ENCODE measurements at regions not wholly inside any gene's neighbourhood (a gene's known extent, or its start where the extent isn't known, plus 50 kb on each side); places are given as distances from the start of the nearest gene placed in this dataset.
"Not testable (repeated sequence)": the region's sequence is repeated elsewhere in the genome, so short reads cannot be mapped to it uniquely, and the experiment has no call there.

DNA sequence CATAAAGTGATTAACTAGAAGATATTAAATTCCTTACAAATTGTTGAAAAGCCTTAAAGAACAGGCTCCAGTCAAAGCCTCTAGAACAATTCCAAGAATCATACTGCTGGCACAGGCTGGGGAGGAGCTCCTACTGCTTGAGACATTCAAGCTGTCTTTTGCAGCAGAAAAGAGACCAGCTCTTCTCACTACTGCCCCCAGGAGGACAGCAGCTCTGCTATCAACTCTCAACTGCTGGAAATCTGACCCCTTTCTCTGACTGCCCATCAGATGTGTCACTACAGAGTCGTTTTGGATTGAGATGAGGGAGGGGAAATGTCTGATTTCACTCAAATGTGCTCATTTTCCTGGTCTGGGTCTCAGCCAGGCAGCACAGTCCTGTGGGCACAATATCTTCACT lies 421.0 kb downstream of the RPIA start:
- H3K27me3 ChIP-seq (ENCODE audit: control insufficient read depth, insufficient read depth, low read length); H3K4me3 ChIP-seq (ENCODE audit: low read depth, low read length); POLR2A ChIA-PET; CTCF ChIA-PET; H3K9me3 ChIP-seq (ENCODE audit: control insufficient read depth, insufficient read depth, low read length); H3K27ac ChIP-seq (ENCODE audit: low read depth, low read length); DNase-seq (ENCODE audit: low read depth, low spot score): not testable (repeated sequence)
- TF ChIP-seq, protein P1, sequence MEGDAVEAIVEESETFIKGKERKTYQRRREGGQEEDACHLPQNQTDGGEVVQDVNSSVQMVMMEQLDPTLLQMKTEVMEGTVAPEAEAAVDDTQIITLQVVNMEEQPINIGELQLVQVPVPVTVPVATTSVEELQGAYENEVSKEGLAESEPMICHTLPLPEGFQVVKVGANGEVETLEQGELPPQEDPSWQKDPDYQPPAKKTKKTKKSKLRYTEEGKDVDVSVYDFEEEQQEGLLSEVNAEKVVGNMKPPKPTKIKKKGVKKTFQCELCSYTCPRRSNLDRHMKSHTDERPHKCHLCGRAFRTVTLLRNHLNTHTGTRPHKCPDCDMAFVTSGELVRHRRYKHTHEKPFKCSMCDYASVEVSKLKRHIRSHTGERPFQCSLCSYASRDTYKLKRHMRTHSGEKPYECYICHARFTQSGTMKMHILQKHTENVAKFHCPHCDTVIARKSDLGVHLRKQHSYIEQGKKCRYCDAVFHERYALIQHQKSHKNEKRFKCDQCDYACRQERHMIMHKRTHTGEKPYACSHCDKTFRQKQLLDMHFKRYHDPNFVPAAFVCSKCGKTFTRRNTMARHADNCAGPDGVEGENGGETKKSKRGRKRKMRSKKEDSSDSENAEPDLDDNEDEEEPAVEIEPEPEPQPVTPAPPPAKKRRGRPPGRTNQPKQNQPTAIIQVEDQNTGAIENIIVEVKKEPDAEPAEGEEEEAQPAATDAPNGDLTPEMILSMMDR (IDR thresholded peaks at IDR 0.05; ENCODE audit: low read depth, low read length): peak; percentile 38; the same call in 1 of the 2 replicates

DNA sequence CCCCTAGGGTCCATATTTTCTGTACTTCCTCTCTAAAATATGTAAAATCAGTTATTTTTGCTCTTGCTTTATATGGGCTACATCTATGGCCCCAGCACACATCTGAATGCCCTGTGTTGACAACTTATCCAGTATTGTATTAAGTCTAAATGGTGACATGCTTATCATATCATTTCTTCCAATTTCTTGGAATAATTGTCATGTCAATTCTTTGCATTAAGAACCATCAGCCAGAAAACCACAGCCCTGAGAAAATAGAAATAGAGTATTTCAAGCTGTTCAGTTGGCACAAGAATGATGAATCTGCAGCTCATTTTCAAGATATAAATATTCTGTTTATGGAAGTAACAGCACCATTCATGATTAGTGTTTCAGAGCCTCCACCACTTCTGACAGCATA lies 421.8 kb downstream of the RPIA start:
- H3K9me3 ChIP-seq (ENCODE audit: control insufficient read depth, insufficient read depth, low read length); H3K27me3 ChIP-seq (ENCODE audit: control insufficient read depth, insufficient read depth, low read length); H3K4me3 ChIP-seq (ENCODE audit: low read depth, low read length); CTCF ChIA-PET; POLR2A ChIA-PET; DNase-seq (ENCODE audit: low read depth, low spot score); H3K27ac ChIP-seq (ENCODE audit: low read depth, low read length): not testable (repeated sequence)

DNA sequence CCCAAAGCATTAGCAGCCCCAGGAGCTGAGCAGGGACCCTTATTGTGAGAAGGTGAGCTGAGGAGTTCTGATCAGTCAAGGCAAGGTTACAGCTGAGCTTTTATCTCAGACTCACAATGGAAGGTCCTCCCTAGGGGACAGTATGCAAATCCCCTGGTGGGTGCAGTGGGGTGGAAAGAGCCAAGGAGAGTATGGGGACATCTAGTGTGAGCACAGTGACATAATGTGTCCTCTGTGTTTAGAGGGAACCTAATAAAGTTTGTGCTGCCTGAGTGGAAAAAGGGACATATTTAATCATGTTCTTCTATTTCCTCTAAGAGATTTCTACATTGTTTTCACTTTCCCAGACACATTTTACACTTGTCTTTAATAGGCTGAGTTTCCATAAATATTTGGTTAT lies 438.0 kb downstream of the RPIA start:
- DNase-seq (ENCODE audit: low read depth, low spot score); H3K27me3 ChIP-seq (ENCODE audit: control insufficient read depth, insufficient read depth, low read length); H3K27ac ChIP-seq (ENCODE audit: low read depth, low read length); H3K9me3 ChIP-seq (ENCODE audit: control insufficient read depth, insufficient read depth, low read length); POLR2A ChIA-PET; CTCF ChIA-PET; H3K4me3 ChIP-seq (ENCODE audit: low read depth, low read length): not testable (repeated sequence)

DNA sequence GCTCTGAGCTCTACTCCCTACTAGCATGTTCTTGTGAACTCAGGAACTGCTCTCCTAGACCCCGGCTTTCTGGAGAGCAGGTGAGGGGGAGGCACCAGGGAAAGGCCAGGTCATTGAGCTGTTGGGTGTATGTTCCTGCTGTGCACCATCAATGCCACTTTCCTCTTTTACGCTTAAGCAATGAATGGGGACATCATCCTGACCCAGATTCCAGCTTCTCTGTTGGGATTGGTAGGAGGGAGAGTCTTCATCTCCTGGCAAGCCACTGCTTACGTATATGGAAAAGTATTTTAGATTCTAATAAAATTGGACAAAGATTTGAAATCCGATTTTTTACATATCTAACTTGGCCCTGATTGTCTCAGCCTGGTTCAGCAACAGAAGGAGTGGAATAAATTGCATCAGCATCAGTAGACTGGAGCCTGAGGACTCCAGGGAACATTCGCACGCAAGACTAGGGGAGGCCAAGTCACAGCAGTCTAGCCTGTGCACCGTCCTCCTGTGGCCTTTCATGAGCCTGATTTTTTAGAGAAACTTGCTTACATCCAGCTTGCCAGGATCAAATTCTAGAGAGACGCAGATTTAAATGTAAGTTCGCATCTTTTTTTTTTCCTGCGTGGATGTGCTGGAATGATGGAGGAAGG lies 439.3 kb downstream of the RPIA start:
- CTCF ChIA-PET; DNase-seq (ENCODE audit: low read depth, low spot score): not testable (repeated sequence)

DNA sequence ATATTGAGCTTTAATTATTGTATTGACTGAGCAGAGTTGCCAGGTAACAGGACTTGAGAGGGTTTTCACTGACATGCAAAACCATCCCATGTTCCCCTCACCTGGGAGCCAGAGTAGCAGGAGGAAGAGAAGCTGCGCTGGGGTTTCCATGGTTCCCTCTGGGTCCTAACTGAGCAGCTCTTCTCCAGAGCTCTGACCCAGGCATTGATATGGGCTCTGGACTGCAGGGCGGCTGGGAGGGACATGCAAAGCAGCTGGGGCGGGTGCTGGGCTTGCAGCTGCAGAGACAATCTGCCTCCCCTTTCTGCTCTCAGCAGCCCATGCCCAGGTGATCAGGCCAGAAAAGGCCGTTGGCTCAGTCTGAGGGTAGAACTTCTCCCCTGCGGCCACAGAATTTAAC lies 451.5 kb downstream of the RPIA start:
- H3K9me3 ChIP-seq (ENCODE audit: control insufficient read depth, insufficient read depth, low read length); CTCF ChIA-PET; H3K27me3 ChIP-seq (ENCODE audit: control insufficient read depth, insufficient read depth, low read length); H3K27ac ChIP-seq (ENCODE audit: low read depth, low read length); H3K4me3 ChIP-seq (ENCODE audit: low read depth, low read length); DNase-seq (ENCODE audit: low read depth, low spot score); POLR2A ChIA-PET: not testable (repeated sequence)

More for the DNA sequence above, 439.3 kb downstream of the RPIA start:
- H3K4me3 ChIP-seq (ENCODE audit: low read depth, low read length); POLR2A ChIA-PET; H3K9me3 ChIP-seq (ENCODE audit: control insufficient read depth, insufficient read depth, low read length); H3K27ac ChIP-seq (ENCODE audit: low read depth, low read length); H3K27me3 ChIP-seq (ENCODE audit: control insufficient read depth, insufficient read depth, low read length): not testable (repeated sequence)

DNA sequence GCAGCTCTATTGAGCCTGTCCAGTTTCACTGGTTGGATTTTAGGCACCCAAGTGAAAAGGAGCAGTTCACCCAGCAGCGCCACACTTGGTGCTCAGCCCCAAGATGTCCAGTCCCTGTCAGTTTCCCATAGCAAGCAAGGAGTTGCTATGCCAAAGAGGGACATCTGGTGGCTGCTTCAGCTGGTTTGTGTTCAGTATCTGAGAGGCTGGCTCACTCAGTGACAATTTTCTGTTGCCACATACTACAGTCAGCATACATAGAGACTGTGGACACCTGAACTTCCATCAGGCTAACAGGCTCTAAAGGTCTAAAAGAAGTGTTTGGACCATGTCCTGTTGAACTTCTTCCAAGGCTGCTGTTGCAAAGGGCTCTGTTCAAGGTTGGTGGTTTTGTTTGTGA lies 453.9 kb downstream of the RPIA start:
- POLR2A ChIA-PET; H3K9me3 ChIP-seq (ENCODE audit: control insufficient read depth, insufficient read depth, low read length); H3K4me3 ChIP-seq (ENCODE audit: low read depth, low read length); CTCF ChIA-PET; H3K27ac ChIP-seq (ENCODE audit: low read depth, low read length); DNase-seq (ENCODE audit: low read depth, low spot score); H3K27me3 ChIP-seq (ENCODE audit: control insufficient read depth, insufficient read depth, low read length): not testable (repeated sequence)

DNA sequence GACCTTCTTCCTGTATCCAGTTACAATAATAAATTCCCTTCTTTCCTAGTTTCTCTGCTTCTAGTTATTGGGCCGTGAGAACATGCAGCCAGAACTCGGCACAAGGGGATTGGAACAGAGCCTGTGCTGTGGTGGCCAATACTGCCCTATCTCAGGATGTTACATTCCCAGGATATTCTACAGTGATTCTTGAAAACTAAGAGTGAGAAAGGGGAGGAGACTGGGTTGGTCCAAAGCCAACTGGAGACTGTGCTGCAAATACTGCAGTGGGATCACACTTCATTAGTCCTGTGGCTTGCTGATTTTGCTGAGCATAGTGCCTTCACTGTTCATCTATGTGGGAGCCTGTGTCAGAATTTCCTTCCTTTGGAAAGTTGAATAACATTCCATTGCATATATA lies 456.8 kb downstream of the RPIA start:
- DNase-seq (ENCODE audit: low read depth, low spot score); H3K27me3 ChIP-seq (ENCODE audit: control insufficient read depth, insufficient read depth, low read length); CTCF ChIA-PET; H3K27ac ChIP-seq (ENCODE audit: low read depth, low read length); POLR2A ChIA-PET; H3K9me3 ChIP-seq (ENCODE audit: control insufficient read depth, insufficient read depth, low read length); H3K4me3 ChIP-seq (ENCODE audit: low read depth, low read length): not testable (repeated sequence)

DNA sequence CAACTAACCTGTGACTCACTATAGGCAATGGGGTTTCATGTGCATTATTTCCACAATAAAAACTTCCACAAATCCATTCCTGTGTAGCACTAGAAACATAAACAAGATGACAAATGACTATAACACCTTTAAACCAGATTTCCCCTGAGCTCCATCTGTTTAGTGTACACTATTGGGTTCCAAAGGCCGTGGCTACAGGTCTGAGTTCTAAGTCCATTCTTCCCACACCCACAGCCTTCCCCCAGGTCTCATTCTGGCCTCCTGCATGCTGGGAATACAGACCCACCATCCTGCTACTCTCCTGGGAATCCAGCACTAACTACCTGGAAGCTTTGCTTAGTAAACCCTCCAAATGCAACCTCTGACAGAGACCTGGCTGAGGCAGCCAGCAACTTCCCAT lies 460.2 kb downstream of the RPIA start:
- H3K27me3 ChIP-seq (ENCODE audit: control insufficient read depth, insufficient read depth, low read length); H3K27ac ChIP-seq (ENCODE audit: low read depth, low read length); H3K9me3 ChIP-seq (ENCODE audit: control insufficient read depth, insufficient read depth, low read length); CTCF ChIA-PET; DNase-seq (ENCODE audit: low read depth, low spot score); H3K4me3 ChIP-seq (ENCODE audit: low read depth, low read length); POLR2A ChIA-PET: not testable (repeated sequence)

DNA sequence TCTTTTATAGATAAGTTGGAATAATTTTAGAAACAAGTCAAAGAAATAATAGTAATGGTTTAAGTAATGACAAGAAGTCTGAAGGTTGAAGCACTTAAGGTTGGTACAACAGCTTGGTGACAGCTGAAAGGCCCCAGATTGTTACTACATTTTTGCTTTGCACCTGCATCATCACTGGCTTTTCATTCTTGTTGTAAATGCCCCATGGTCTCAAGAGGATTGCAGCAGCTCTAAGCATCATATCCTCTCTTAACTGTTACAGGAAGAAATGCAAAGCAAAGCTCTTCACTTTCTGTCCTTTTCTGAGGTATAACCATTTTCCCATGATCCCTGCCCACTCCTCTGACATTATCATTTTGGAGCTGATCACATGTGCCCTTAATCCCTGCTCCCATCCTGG lies 461.0 kb downstream of the RPIA start:
- H3K27ac ChIP-seq (ENCODE audit: low read depth, low read length); H3K27me3 ChIP-seq (ENCODE audit: control insufficient read depth, insufficient read depth, low read length); POLR2A ChIA-PET; DNase-seq (ENCODE audit: low read depth, low spot score); H3K4me3 ChIP-seq (ENCODE audit: low read depth, low read length); H3K9me3 ChIP-seq (ENCODE audit: control insufficient read depth, insufficient read depth, low read length): not testable (repeated sequence)
- CTCF ChIA-PET: interaction anchor here (0.8 to 1.2 kb wide), 2 partner anchors 249 to 272 kb away, joined by 3 read pairs; no protein-coding TSS in a partner anchor

DNA sequence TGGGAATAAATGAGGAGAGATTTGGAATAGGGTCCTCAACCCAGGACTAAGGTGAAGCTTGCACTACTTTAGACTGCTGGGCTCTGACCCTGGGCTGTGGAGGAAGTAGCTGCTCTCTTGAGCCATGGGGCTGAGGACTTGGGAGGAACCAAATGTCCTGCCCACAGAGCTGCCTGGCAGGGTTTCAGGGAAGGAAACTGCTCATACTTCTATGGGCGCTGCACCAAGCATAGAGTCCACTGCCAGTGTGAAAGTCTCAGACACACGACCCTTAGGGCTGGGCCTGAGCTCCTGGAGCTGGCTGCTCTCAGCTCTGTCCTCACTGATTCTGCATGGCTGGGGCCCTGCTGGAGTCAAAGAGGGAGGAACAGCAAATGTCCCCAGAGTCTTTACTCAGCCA lies 461.7 kb downstream of the RPIA start:
- H3K9me3 ChIP-seq (ENCODE audit: control insufficient read depth, insufficient read depth, low read length); DNase-seq (ENCODE audit: low read depth, low spot score); H3K27me3 ChIP-seq (ENCODE audit: control insufficient read depth, insufficient read depth, low read length); POLR2A ChIA-PET; H3K27ac ChIP-seq (ENCODE audit: low read depth, low read length); H3K4me3 ChIP-seq (ENCODE audit: low read depth, low read length): not testable (repeated sequence)
- CTCF ChIA-PET: interaction anchor here (0.8 to 1.2 kb wide), 2 partner anchors 249 to 273 kb away, joined by 3 read pairs; no protein-coding TSS in a partner anchor

DNA sequence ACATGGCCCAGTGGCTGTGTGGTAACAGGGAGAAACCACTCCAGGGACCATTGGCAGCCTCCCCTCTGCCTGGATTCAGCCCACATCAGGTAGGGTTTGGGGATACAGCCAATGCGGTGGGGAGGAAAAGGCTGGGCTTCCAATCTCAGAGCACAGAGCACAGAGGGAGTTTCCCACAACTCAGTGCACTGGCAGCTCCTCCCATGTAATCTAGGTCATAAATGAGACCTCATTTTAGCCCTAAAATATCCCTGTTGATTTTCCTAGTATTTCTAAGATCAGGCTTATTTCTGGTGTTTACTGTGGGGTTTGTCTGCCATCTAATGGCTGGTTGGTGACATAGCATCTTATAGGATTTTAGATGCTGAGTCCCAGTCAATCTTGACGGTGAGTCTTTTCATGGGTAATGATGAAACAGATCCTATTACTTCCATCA lies 462.8 kb downstream of the RPIA start:
- DNase-seq (ENCODE audit: low read depth, low spot score); H3K27ac ChIP-seq (ENCODE audit: low read depth, low read length); H3K9me3 ChIP-seq (ENCODE audit: control insufficient read depth, insufficient read depth, low read length); H3K4me3 ChIP-seq (ENCODE audit: low read depth, low read length); CTCF ChIA-PET; POLR2A ChIA-PET; H3K27me3 ChIP-seq (ENCODE audit: control insufficient read depth, insufficient read depth, low read length): not testable (repeated sequence)

DNA sequence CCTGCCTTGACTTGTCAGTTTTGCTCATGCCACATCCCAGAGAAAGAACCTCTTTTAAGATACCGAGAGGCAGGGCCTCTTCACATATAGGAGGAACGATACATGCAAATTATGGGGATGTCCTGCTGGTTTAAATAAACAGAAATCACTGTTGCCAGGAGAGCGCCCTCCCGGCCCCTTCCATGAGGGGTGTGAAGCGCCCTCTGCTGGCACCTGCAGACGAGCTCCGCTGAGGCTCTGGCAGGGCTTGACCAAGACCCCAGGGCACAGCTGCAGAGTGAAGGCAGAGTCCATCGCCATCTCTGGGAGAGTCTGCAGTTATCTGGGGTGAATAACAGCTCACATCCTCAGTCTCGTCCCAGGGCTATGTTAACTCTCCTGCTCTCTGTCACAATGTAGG lies 468.8 kb downstream of the RPIA start:
- POLR2A ChIA-PET; CTCF ChIA-PET; H3K9me3 ChIP-seq (ENCODE audit: control insufficient read depth, insufficient read depth, low read length): not testable (repeated sequence)

More for the DNA sequence above, 468.8 kb downstream of the RPIA start:
- not testable (repeated sequence) for DNase-seq (ENCODE audit: low read depth, low spot score); H3K4me3 ChIP-seq (ENCODE audit: low read depth, low read length); H3K27me3 ChIP-seq (ENCODE audit: control insufficient read depth, insufficient read depth, low read length); H3K27ac ChIP-seq (ENCODE audit: low read depth, low read length)

All from AG04450 (cell line).